ENCODE measurements at regions not wholly inside any gene's neighbourhood (a gene's known extent, or its start where the extent isn't known, plus 50 kb on each side); places are given as distances from the start of the nearest gene placed in this dataset.
A peak's percentile ranks its signal among the peaks of the same experiment; 100 is the strongest.

- DNase-seq (ENCODE audit: low read depth): no peak
Observed at GRCh38 chr11:62073061-62073460, 50.8 kb upstream of the INCENP start.

GRCh38 chr11:62071408-62071807, 52.4 kb upstream of the INCENP start:
- DNase-seq (ENCODE audit: low read depth): peak; percentile 22

GRCh38 chr11:62069986-62070919, 53.6 kb upstream of the INCENP start:
- DNase-seq (ENCODE audit: low read depth): no peak

GRCh38 chr11:62069374-62069773, 54.4 kb upstream of the INCENP start:
- DNase-seq (ENCODE audit: low read depth): no peak

GRCh38 chr11:62068730-62069129, 55.1 kb upstream of the INCENP start:
- no peak for DNase-seq (ENCODE audit: low read depth)

GRCh38 chr11:62067741-62068140, 56.1 kb upstream of the INCENP start:
- DNase-seq (ENCODE audit: low read depth): no peak

GRCh38 chr11:62064221-62064620, 59.6 kb upstream of the INCENP start:
- DNase-seq (ENCODE audit: low read depth): no peak

- no peak for DNase-seq (ENCODE audit: low read depth)
Observed at GRCh38 chr11:62062223-62062861, 61.5 kb upstream of the INCENP start.

- no peak for DNase-seq (ENCODE audit: low read depth)
Observed at GRCh38 chr11:62061356-62062222, 62.2 kb upstream of the INCENP start.

GRCh38 chr11:62057069-62057468, 66.7 kb upstream of the INCENP start:
- no peak for DNase-seq (ENCODE audit: low read depth)

- no peak for DNase-seq (ENCODE audit: low read depth)
Observed at GRCh38 chr11:62055970-62056369, 67.8 kb upstream of the INCENP start.

GRCh38 chr11:62054484-62055121, 69.2 kb upstream of the INCENP start:
- DNase-seq (ENCODE audit: low read depth): peak; percentile 48

- DNase-seq (ENCODE audit: low read depth): no peak
Observed at GRCh38 chr11:62054081-62054480, 69.7 kb upstream of the INCENP start.

GRCh38 chr11:62050716-62051115, 73.1 kb upstream of the INCENP start:
- DNase-seq (ENCODE audit: low read depth): no peak

- DNase-seq (ENCODE audit: low read depth): peak; percentile 6
Observed at GRCh38 chr11:62048100-62048499, 75.7 kb upstream of the INCENP start.

GRCh38 chr11:62046568-62047100, 77.2 kb upstream of the INCENP start:
- DNase-seq (ENCODE audit: low read depth): no peak

GRCh38 chr11:62044639-62045121, 77.2 kb upstream of the FTH1 start:
- no peak for DNase-seq (ENCODE audit: low read depth)

GRCh38 chr11:62035293-62035692, 67.9 kb upstream of the FTH1 start:
- DNase-seq (ENCODE audit: low read depth): no peak

- no peak for DNase-seq (ENCODE audit: low read depth)
Observed at GRCh38 chr11:62034036-62034338, 66.6 kb upstream of the FTH1 start.

GRCh38 chr11:62033191-62034035, 66.0 kb upstream of the FTH1 start:
- DNase-seq (ENCODE audit: low read depth): peak; percentile 57

Measured in ELR (cell line).